Coronary artery (tissue), 2 donors: ENCODE measurements at regions not wholly inside any gene's neighbourhood (a gene's known extent, or its start where the extent isn't known, plus 50 kb on each side); places are given as distances from the start of the nearest gene placed in this dataset.
A peak's percentile ranks its signal among the peaks of the same experiment; 100 is the strongest.

ENCODE experiments used
- DNase-seq: peaks from one replicate; pipeline ENCODE4 v3.0.0-alpha.2; 2017; ENCODE audit warnings: low spot score
- H3K27ac ChIP-seq, 2 donors: fragments of 200-600 bp; sonication (generic); one replicate each; pipeline ENCODE4 v1.5.1; 2016 to 2019
- H3K4me3 ChIP-seq: fragments of 200-600 bp; sonication (generic); 2 replicates; pipeline ENCODE4 v1.5.1; 2016; ENCODE audit warnings: mild to moderate bottlenecking, moderate library complexity
- TF ChIP-seq, protein P1 (sequence below): fragments of 200-600 bp; sonication (generic); IDR thresholded peaks from one replicate; pipeline ENCODE4 v1.5.1; 2019; ENCODE audit warnings: antibody characterized with exemption

DNA sequence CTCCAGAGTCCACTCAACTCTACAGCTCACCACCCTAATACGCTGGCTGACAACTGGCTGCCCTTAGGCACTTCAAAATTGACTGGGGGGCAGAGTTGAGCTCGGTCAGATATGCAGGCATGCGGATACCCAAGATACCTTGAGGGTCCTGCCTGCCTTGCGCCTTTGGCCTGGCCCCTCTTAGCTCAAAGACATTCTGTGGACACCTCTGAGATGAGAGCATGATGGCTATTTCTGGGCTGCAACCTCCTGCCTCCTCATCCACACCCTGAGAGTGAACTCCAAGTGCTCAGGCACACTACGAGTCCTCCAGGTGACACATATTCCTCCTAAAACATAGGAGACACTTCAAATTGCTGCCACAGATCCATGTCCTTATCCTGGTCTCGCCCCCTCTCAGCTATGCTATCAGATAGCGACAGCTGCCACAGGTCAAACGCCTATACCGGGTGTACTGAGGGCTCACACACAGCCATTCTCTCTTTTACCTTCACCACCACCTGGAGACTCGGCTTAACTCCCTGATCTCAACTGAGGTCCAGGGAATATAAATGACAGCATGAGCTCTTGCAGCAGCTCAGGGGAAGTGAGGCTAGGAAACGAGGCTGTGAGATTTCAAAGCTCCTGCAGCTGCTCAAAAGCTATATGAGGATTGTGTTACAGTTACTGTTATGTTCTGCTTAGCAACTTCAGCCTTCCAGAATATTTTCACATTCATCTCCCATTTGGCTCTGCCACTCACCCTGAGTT, 60.5 kb upstream of the TEX51 start:
- no peak for DNase-seq
- no peak overlapping the region for H3K27ac ChIP-seq
- TF ChIP-seq, protein P1, sequence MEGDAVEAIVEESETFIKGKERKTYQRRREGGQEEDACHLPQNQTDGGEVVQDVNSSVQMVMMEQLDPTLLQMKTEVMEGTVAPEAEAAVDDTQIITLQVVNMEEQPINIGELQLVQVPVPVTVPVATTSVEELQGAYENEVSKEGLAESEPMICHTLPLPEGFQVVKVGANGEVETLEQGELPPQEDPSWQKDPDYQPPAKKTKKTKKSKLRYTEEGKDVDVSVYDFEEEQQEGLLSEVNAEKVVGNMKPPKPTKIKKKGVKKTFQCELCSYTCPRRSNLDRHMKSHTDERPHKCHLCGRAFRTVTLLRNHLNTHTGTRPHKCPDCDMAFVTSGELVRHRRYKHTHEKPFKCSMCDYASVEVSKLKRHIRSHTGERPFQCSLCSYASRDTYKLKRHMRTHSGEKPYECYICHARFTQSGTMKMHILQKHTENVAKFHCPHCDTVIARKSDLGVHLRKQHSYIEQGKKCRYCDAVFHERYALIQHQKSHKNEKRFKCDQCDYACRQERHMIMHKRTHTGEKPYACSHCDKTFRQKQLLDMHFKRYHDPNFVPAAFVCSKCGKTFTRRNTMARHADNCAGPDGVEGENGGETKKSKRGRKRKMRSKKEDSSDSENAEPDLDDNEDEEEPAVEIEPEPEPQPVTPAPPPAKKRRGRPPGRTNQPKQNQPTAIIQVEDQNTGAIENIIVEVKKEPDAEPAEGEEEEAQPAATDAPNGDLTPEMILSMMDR: no peak
- H3K4me3 ChIP-seq: no peak overlapping the region

DNA sequence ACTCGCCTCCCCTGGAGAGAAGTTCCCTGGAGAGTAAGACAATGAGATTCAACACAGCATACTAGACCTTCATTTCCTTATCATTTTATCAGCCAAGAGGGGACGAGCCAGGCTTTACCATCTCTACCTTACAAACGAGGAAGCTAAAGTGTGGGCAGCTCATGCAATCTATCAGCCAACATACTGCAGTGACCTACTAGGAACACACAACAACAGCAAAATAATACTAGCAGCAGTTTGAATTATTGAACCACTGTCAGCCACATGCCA, 60.0 kb upstream of the TEX51 start:
- DNase-seq: no peak
- TF ChIP-seq, protein P1: no peak
- no peak overlapping the region for H3K27ac ChIP-seq
- H3K4me3 ChIP-seq: no peak overlapping the region

DNA sequence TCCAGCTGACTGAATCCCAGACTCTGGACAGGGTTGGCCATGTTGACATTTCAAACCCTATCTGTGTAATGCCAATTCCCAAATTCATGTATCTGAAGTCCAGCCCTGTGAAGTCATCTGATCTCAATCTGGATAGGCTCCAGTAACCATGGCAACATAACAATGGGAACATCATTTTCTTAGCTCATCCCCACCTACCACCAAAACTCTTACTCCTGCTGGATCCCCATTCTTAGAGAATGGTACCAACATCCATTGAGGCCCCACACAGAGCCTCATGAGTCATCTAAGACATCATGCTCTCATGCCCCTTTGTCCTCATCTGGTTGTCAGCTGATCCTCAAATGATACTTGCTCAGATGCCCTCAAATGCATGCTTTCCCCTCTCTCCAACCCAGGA, 58.9 kb upstream of the TEX51 start:
- no peak for DNase-seq
- Histone ChIP-seq H3K27ac (no peak overlapping the region), H3K4me3 (no peak overlapping the region)
- TF ChIP-seq, protein P1: no peak

DNA sequence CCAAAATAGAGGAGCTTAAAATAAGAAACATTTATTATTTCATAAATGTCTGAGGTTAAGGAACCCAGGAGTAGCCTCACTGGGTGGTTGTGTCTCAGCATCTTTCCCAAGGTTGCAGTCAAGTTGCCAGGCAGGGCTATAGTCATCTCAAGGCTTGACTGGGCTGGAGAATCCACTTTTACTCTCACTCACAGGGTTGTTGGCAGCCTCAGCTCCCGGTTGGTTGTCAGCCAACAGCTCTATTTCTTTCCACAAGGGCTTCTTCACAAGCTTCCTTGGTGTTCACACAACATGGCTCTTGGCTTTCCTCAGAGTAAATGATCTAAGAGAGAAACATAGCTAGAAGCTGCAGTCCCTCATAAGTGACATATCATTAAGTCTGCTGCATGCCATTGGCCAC, 55.6 kb upstream of the TEX51 start:
- H3K4me3 ChIP-seq: no peak overlapping the region
- DNase-seq: peak; percentile 14
- TF ChIP-seq, protein P1: no peak
- H3K27ac ChIP-seq: no peak overlapping the region

DNA sequence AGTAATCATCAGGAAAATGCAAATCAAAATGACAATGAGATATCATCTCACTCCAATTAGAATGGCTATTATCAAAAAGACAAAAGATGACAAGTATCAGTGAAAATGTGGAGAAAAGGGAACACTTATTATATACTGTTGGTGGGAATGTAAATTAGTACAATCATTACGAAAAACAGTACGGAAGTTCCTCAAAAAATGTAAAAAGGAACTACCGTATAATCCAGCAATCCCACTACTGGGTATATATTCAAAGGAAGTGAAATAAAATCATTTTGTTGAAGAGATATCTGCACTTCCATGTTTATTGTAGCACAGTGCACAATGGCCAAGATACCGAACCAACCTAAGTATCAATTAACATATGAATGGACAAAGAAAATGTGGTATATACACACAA, 52.4 kb upstream of the TEX51 start:
- no peak overlapping the region for H3K4me3 ChIP-seq
- DNase-seq: no peak
- TF ChIP-seq, protein P1: no peak
- H3K27ac ChIP-seq: no peak overlapping the region
